PC-3 (cell line): ENCODE measurements at regions not wholly inside any gene's neighbourhood (a gene's known extent, or its start where the extent isn't known, plus 50 kb on each side); places are given as distances from the start of the nearest gene placed in this dataset.

Source experiments
- EZH2phosphoT487 ChIP-seq: fragments of 300-600 bp; sonication (generic); IDR thresholded peaks from 2 replicates; pipeline ENCODE4 v1.6.1; 2018; ENCODE audit warnings: mild to moderate bottlenecking, antibody characterized with exemption, low read length, borderline replicate concordance
- TF ChIP-seq, protein P1 (sequence below): fragments of 300-600 bp; sonication (generic); conservative IDR thresholded peaks from 2 replicates; pipeline ENCODE4 v1.5.1; 2017; ENCODE audit warnings: antibody characterized with exemption, low read depth, mild to moderate bottlenecking, low read length

DNA sequence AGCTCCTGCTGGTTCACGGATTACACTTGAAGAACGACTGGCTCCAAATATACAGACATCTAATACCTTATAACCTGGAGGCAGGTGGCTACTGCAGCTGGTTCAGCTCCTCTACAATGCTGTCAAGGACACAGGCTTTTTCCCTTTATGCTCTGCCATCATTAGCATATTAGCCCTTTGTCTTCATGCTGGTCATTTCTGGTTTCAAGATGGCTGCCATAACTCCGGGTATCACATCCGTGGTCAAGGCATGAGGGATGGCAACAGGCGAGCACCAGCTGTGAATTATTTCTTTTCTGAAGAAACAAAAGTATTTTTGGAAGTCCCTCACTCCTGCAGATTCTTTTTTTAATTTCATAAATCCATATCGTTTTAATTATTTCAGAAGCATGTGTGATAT lies 124.3 kb upstream of the MED13 start:
- TF ChIP-seq, protein P1, sequence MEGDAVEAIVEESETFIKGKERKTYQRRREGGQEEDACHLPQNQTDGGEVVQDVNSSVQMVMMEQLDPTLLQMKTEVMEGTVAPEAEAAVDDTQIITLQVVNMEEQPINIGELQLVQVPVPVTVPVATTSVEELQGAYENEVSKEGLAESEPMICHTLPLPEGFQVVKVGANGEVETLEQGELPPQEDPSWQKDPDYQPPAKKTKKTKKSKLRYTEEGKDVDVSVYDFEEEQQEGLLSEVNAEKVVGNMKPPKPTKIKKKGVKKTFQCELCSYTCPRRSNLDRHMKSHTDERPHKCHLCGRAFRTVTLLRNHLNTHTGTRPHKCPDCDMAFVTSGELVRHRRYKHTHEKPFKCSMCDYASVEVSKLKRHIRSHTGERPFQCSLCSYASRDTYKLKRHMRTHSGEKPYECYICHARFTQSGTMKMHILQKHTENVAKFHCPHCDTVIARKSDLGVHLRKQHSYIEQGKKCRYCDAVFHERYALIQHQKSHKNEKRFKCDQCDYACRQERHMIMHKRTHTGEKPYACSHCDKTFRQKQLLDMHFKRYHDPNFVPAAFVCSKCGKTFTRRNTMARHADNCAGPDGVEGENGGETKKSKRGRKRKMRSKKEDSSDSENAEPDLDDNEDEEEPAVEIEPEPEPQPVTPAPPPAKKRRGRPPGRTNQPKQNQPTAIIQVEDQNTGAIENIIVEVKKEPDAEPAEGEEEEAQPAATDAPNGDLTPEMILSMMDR, result no peak
- no peak for TF ChIP-seq EZH2phosphoT487
